Heart left ventricle (tissue), 16 donors: ENCODE measurements at regions not wholly inside any gene's neighbourhood (a gene's known extent, or its start where the extent isn't known, plus 50 kb on each side); places are given as distances from the start of the nearest gene placed in this dataset.

Experiments used
- ATAC-seq, 4 donors: fragments of 200-7000 bp; cut with Tn5 transposase; one replicate each; pipeline ENCODE4 v1.9.1; 2020 to 2022; ENCODE audit warnings: moderate library complexity in 4 of 4, mild to moderate bottlenecking in 3 of 4, moderate number of reproducible peaks in 1 of 4
- DNase-seq, 5 donors: peaks; one replicate each; pipeline ENCODE4 v3.0.0-alpha.2; 2020
- H3K27ac ChIP-seq, 12 donors: fragments of 200-600 bp; sonication (generic) in 4 of 12; one replicate each; pipeline versions ENCODE4 v1.5.0 to v1.8.0; 2016 to 2022; ENCODE audit warnings: mild to moderate bottlenecking in 2 of 12
- H3K27me3 ChIP-seq, 9 donors: fragments of 200-600 bp; sonication (generic) in 2 of 9; one replicate each; pipeline versions ENCODE4 v1.5.1 to v1.8.0; 2016 to 2022; ENCODE audit warnings: mild to moderate bottlenecking in 3 of 9
- H3K36me3 ChIP-seq, 9 donors: fragments of 200-600 bp; sonication (generic) in 2 of 9; one replicate each; pipeline versions ENCODE4 v1.5.0 to v1.8.0; 2018 to 2022; ENCODE audit warnings: mild to moderate bottlenecking in 2 of 9
- H3K4me1 ChIP-seq, 12 donors: fragments of 200-600 bp; sonication (generic) in 4 of 12; one replicate each; pipeline versions ENCODE4 v1.5.0 to v1.8.0; 2016 to 2022; ENCODE audit warnings: mild to moderate bottlenecking in 3 of 12
- H3K4me3 ChIP-seq, 12 donors: fragments of 200-600 bp; sonication (generic) in 4 of 12; one replicate each; pipeline versions ENCODE4 v1.5.0 to v1.8.0; 2017 to 2022; ENCODE audit warnings: mild to moderate bottlenecking in 9 of 12, moderate library complexity in 4 of 12
- H3K9me3 ChIP-seq, 12 donors: fragments of 200-600 bp; sonication (generic) in 4 of 12; one replicate each; pipeline versions ENCODE4 v1.5.0 to v1.8.0; 2016 to 2022; ENCODE audit warnings: mild to moderate bottlenecking in 1 of 12
- CTCF ChIP-seq, 12 donors: fragments of 200-600 bp; sonication (generic) in 4 of 12; IDR thresholded peaks; one replicate each; pipeline versions ENCODE4 v1.5.0 to v1.8.0; 2018 to 2022; ENCODE audit warnings: antibody characterized with exemption in 12 of 12, mild to moderate bottlenecking in 5 of 12
- POLR2A ChIP-seq, 2 donors: fragments of 450-650 bp; IDR thresholded peaks; one replicate each; pipeline ENCODE4 v1.6.1; 2017; ENCODE audit warnings: antibody characterized with exemption in 2 of 2, mild to moderate bottlenecking in 2 of 2, moderate library complexity in 2 of 2
- WGBS, 4 donors: extraction: QIAGEN DNeasy Blood & Tissue Kit in 2 of 4; methylation state at CpG; one replicate each; pipeline versions ENCODE4 v1.1.5 to v1.1.7; 2013 to 2018; 5-methylcytosine and 5-hydroxymethylcytosine counted together
- intact Hi-C, 10 donors: fragments of 100-400 bp; cut with DNase I; formaldehyde crosslinking; loops; one replicate each; pipeline versions ENCODE4 v1.11.1 to v1.14.2; 2022
- donor health status: ischemic (EF 13 %, LVEDD 7.1; RV severe dilation, severe dysfunction).
- donor health status: healthy with polysubstance abuse.
- donor health status: DM: no; HTN: yes; CAD: no.
- donor health status: DM: no; HTN: no; CAD: no.
- donor health status: ischemic (EF 25% LVEDD 6.9; RV normal size, moderate dysfunction).
- donor health status: ischemic (EF 25% LVEDD 5.7; RV mildly dilated, moderate dysfunction).
- donor health status: healthy.
- donor health status: DM: yes; HTN: yes; CAD: no.
- donor health status: ischemic (EF 35%, LVEDD 5.7; RV mildly dilated, moderate dysfunction).
- donor health status: nonischemic (EF 11% LVEDD 7.7; RV severe dilation, severe dysfunction).
- donor health status: DM: yes; HTN: yes; CAD: no.
- donor health status: PGD.
- donor health status: ischemic (EF 29% LVEDD 5.4; RV normal size, mild dysfunction).
- donor health status: nonischemic (EF 23%, LVEDD 6.1; RV moderate dilation, normal function).

DNA sequence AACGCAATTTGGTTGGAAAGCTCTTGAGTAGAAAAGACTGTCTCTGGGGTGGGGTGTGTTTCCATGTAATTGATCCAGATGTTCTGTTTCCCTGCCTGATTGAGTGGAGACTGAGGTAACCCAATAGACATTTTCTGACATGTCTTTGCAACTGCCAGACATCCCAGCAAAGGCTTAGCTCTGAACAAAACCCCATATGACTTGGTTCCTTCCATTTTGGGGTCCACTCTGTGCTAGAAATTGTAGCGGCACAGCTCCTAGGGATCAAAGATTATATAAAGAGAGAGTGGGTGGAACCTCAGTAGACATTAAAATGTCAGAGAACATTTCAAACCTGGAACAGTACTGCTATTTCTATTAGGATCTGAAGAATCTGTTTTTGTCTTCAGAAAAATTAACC is 189.3 kb downstream of the EDN1 start:
- Histone ChIP-seq H3K27ac (no peak overlapping the region), H3K36me3 (no peaks in the 10 kb centered on the region), H3K27me3 (no peaks in the 10 kb centered on the region), H3K4me3 (no peak overlapping the region), H3K4me1 (peaks cover 0 to 10% (median 0%) of the 10 kb centered on the region in 12 donors), H3K9me3 (no peaks in the 10 kb centered on the region)
- ATAC-seq = no peak
- DNase-seq = no peak
- TF ChIP-seq CTCF (IDR thresholded peaks at IDR 0.05) = no peak
- TF ChIP-seq POLR2A (IDR thresholded peaks at IDR 0.05) = no peak
- WGBS, 4 donors = 97 to 99% (median 98%) methylated on average over 2 of the region's 2 CpGs
- intact Hi-C loops = no loop called here

DNA sequence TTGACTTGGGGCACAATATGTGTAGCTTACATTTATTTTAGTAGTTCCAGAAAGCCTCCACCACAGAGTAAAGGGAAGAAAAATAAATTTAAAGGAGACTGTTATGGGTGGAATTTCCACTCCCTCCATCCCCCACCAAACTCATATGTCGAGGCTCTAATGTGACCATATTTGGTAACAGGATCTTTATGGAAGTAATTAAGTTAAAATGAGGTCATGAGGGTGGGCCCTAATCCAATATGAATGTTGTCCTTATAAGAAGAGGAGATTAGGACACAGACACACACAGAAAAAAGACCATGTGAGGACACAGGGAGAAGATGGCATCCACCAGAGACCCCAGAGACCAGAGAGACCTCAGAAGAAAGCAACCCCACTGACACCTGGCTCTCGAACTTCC is 189.7 kb downstream of the EDN1 start:
- no peaks in the 10 kb centered on the region for H3K27me3 ChIP-seq
- no peak overlapping the region for H3K27ac ChIP-seq
- intact Hi-C loops = no loop called here
- 82 to 87% (median 82%) methylated on average over 2 of the region's 2 CpGs for WGBS, 4 donors
- DNase-seq = no peak
- no peaks in the 10 kb centered on the region for H3K9me3 ChIP-seq
- H3K36me3 ChIP-seq = no peaks in the 10 kb centered on the region
- peaks cover 0 to 5% (median 0%) of the 10 kb centered on the region in 12 donors for H3K4me1 ChIP-seq
- no peak for ATAC-seq
- TF ChIP-seq CTCF (IDR thresholded peaks at IDR 0.05) (no peak), POLR2A (IDR thresholded peaks at IDR 0.05) (no peak)
- no peak overlapping the region for H3K4me3 ChIP-seq

DNA sequence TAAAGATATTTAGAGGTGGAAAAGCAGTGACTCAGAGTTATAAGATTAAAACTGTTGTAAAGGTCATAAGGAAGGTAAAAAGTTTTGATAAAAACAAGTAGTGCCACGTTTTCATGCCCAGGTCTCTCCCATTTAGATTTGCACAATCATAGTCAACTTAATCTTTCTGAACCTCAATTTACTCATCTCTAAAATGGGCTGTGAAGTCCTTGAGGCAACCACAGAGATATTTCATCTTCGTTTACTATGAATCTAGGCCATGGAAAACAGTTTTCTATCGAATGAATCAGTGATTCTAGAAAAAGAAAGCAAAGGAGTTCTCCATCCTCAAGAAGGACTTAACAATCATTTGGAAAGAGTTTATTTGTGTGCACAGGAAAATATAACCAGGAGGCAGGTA is 190.2 kb downstream of the EDN1 start:
- no peaks in the 10 kb centered on the region for H3K9me3 ChIP-seq
- H3K27me3 ChIP-seq = no peaks in the 10 kb centered on the region
- 84 to 91% (median 88%) methylated on average over 3 of the region's 3 CpGs for WGBS, 4 donors
- H3K36me3 ChIP-seq = no peaks in the 10 kb centered on the region
- intact Hi-C loops = no loop called here
- peaks cover 0 to 4% (median 0%) of the 10 kb centered on the region in 12 donors for H3K4me1 ChIP-seq
- no peak overlapping the region for H3K4me3 ChIP-seq
- no peak for DNase-seq
- H3K27ac ChIP-seq = no peak overlapping the region
- TF ChIP-seq POLR2A (IDR thresholded peaks at IDR 0.05) = no peak
- TF ChIP-seq CTCF (IDR thresholded peaks at IDR 0.05) = no peak
- no peak for ATAC-seq

GRCh38 chr6:12481292-12481691 is 191.1 kb downstream of the EDN1 start:
- WGBS, 4 donors = 89 to 94% (median 92%) methylated on average over 2 of the region's 2 CpGs
- no peak overlapping the region for H3K4me3 ChIP-seq
- intact Hi-C loops = no loop called here
- no peak for DNase-seq
- TF ChIP-seq POLR2A (IDR thresholded peaks at IDR 0.05) (no peak), CTCF (IDR thresholded peaks at IDR 0.05) (no peak)
- peaks cover 0 to 4% (median 0%) of the 10 kb centered on the region in 12 donors for H3K4me1 ChIP-seq
- H3K36me3 ChIP-seq = no peaks in the 10 kb centered on the region
- ATAC-seq = no peak
- H3K27ac ChIP-seq = no peak overlapping the region
- no peaks in the 10 kb centered on the region for H3K27me3 ChIP-seq
- H3K9me3 ChIP-seq = no peaks in the 10 kb centered on the region
